ENCODE measurements at regions not wholly inside any gene's neighbourhood (a gene's known extent, or its start where the extent isn't known, plus 50 kb on each side); places are given as distances from the start of the nearest gene placed in this dataset.

GRCh38 chr2:193783681-193784080 lies 1588.9 kb upstream of the TMEFF2 start:
- no peak for TF ChIP-seq POLR2A (IDR thresholded peaks at IDR 0.05; ENCODE audit: low read depth, low read length)
- TF ChIP-seq TAF1 (IDR thresholded peaks at IDR 0.05; ENCODE audit: borderline replicate concordance, low read depth, low read length): no peak

All from GM12892 (cell line).